Lower lobe of right lung (tissue), 2 donors: ENCODE measurements at regions not wholly inside any gene's neighbourhood (a gene's known extent, or its start where the extent isn't known, plus 50 kb on each side); places are given as distances from the start of the nearest gene placed in this dataset.
"Not testable (repeated sequence)": the region's sequence is repeated elsewhere in the genome, so short reads cannot be mapped to it uniquely, and the experiment has no call there.

Experiments used
- ATAC-seq, 2 donors: fragments of 200-7000 bp; cut with Tn5 transposase; one replicate each; pipeline ENCODE4 v1.9.1; 2020 to 2022; ENCODE audit warnings: mild to moderate bottlenecking in 2 of 2, moderate library complexity in 2 of 2
- DNase-seq: peaks from one replicate; pipeline ENCODE4 v3.0.0-alpha.2; 2020
- H3K27ac ChIP-seq: fragments of 200-600 bp; one replicate; pipeline ENCODE4 v1.8.0; 2022
- H3K27me3 ChIP-seq: fragments of 200-600 bp; one replicate; pipeline ENCODE4 v1.8.0; 2022; ENCODE audit warnings: low read depth
- H3K36me3 ChIP-seq: fragments of 200-600 bp; one replicate; pipeline ENCODE4 v1.8.0; 2022; ENCODE audit warnings: mild to moderate bottlenecking
- H3K4me1 ChIP-seq: fragments of 200-600 bp; one replicate; pipeline ENCODE4 v1.8.0; 2022
- H3K4me3 ChIP-seq: fragments of 200-600 bp; one replicate; pipeline ENCODE4 v1.8.0; 2022; ENCODE audit warnings: mild to moderate bottlenecking
- H3K9me3 ChIP-seq: fragments of 200-600 bp; one replicate; pipeline ENCODE4 v1.8.0; 2022
- CTCF ChIP-seq: fragments of 200-600 bp; IDR thresholded peaks from one replicate; pipeline ENCODE4 v1.8.0; 2022; ENCODE audit warnings: antibody characterized with exemption, mild to moderate bottlenecking
- intact Hi-C: fragments of 100-400 bp; cut with DNase I; formaldehyde crosslinking; loops from one replicate; pipeline ENCODE4 v1.11.0; 2022
- donor health status: DM: no; HTN: yes; CAD: no; lungs with severe emphysema.

GRCh38 chr7:149635561-149636329, 137.6 kb downstream of the ZNF467 start:
- no peak for DNase-seq
- H3K27me3 ChIP-seq: peaks cover 18% of the 10 kb centered on the region
- H3K27ac ChIP-seq: no peak overlapping the region
- H3K36me3 ChIP-seq: no peaks in the 10 kb centered on the region
- no peaks in the 10 kb centered on the region for H3K9me3 ChIP-seq
- no peak for TF ChIP-seq CTCF
- intact Hi-C loops: no loop called here
- no peak for ATAC-seq
- H3K4me3 ChIP-seq: no peak overlapping the region
- no peaks in the 10 kb centered on the region for H3K4me1 ChIP-seq

- H3K27ac ChIP-seq: no peak overlapping the region
- intact Hi-C loops: no loop called here
- no peak for TF ChIP-seq CTCF
- no peaks in the 10 kb centered on the region for H3K4me1 ChIP-seq
- H3K4me3 ChIP-seq: no peak overlapping the region
- no peaks in the 10 kb centered on the region for H3K9me3 ChIP-seq
- DNase-seq: no peak
- no peaks in the 10 kb centered on the region for H3K36me3 ChIP-seq
- H3K27me3 ChIP-seq: peaks cover 18% of the 10 kb centered on the region
- peak in 1 of 2 donors; percentile 29 for ATAC-seq
Observed at GRCh38 chr7:149633976-149634945, 136.7 kb upstream of the ZNF746 start.

GRCh38 chr7:149628361-149629149, 130.9 kb upstream of the ZNF746 start:
- intact Hi-C loops: not testable (repeated sequence)

DNA sequence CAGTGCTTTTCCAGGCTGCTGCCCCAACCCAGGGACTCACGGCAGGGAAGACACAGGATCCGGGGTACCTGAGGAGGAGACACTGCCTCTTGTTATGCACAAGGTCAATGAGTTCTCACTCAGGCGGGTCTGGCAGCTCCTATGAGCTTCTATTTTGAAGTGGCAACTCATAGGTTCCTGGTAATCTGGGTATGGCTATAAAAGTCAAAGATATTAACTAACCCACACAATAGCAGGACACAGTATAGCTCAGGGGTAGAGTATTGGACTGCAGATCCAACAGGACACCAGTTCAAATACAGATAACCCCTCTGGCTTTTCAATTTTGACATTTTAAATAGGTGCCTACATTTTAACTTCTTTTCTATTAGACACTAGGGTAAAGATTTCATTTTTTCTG, 130.3 kb upstream of the ZNF746 start:
- Histone ChIP-seq H3K27ac (no peak overlapping the region), H3K4me1 (peaks cover 17% of the 10 kb centered on the region), H3K4me3 (no peak overlapping the region), H3K27me3 (no peaks in the 10 kb centered on the region), H3K9me3 (no peaks in the 10 kb centered on the region), H3K36me3 (no peaks in the 10 kb centered on the region)
- no peak for TF ChIP-seq CTCF
- no peak for ATAC-seq
- no peak for DNase-seq
- intact Hi-C loops: no loop called here

More at GRCh38 chr7:149628361-149629149, 130.9 kb upstream of the ZNF746 start:
- not testable (repeated sequence) for ATAC-seq, H3K27me3 ChIP-seq, H3K9me3 ChIP-seq, H3K36me3 ChIP-seq, H3K27ac ChIP-seq, DNase-seq, H3K4me3 ChIP-seq
- peaks cover 13% of the 10 kb centered on the region for H3K4me1 ChIP-seq

GRCh38 chr7:149626972-149627371, 129.4 kb upstream of the ZNF746 start:
- Histone ChIP-seq H3K27me3 (no peaks in the 10 kb centered on the region), H3K9me3 (no peaks in the 10 kb centered on the region), H3K27ac (no peak overlapping the region), H3K4me1 (peaks cover 26% of the 10 kb centered on the region), H3K36me3 (no peaks in the 10 kb centered on the region), H3K4me3 (no peak overlapping the region)
- TF ChIP-seq CTCF: no peak
- DNase-seq: no peak
- no peak for ATAC-seq
- intact Hi-C loops: no loop called here
